AG08396 (cell line): ENCODE measurements at regions not wholly inside any gene's neighbourhood (a gene's known extent, or its start where the extent isn't known, plus 50 kb on each side); places are given as distances from the start of the nearest gene placed in this dataset.

Source experiments
- DNase-seq: peaks from one replicate; pipeline ENCODE4 v3.0.0; 2012; ENCODE audit warnings: low spot score, mixed read lengths

GRCh38 chr20:60581606-60582115, 623.4 kb downstream of the CDH26 start:
- no peak for DNase-seq

- DNase-seq, result no peak
Observed at GRCh38 chr20:60583741-60584140, 625.5 kb downstream of the CDH26 start.

GRCh38 chr20:60584221-60584620, 626.0 kb downstream of the CDH26 start:
- DNase-seq, result no peak

- DNase-seq, result no peak
Observed at GRCh38 chr20:60585651-60586050, 627.4 kb downstream of the CDH26 start.

GRCh38 chr20:60586269-60587050, 628.2 kb downstream of the CDH26 start:
- DNase-seq, result no peak

- DNase-seq, result no peak
Observed at GRCh38 chr20:60587986-60588385, 629.8 kb downstream of the CDH26 start.

- no peak for DNase-seq
Observed at GRCh38 chr20:60589623-60590022, 631.4 kb downstream of the CDH26 start.

- no peak for DNase-seq
Observed at GRCh38 chr20:60591172-60591799, 633.1 kb downstream of the CDH26 start.

GRCh38 chr20:60598528-60598927, 640.3 kb downstream of the CDH26 start:
- DNase-seq, result no peak

GRCh38 chr20:60599381-60599780, 641.2 kb downstream of the CDH26 start:
- DNase-seq, result no peak

- DNase-seq, result no peak
Observed at GRCh38 chr20:60600036-60600435, 641.8 kb downstream of the CDH26 start.

- no peak for DNase-seq
Observed at GRCh38 chr20:60624066-60624465, 628.0 kb upstream of the CDH4 start.

- DNase-seq, result no peak
Observed at GRCh38 chr20:60627751-60628565, 624.1 kb upstream of the CDH4 start.

GRCh38 chr20:60628749-60629148, 623.3 kb upstream of the CDH4 start:
- DNase-seq, result no peak

- no peak for DNase-seq
Observed at GRCh38 chr20:60629206-60629605, 622.9 kb upstream of the CDH4 start.

GRCh38 chr20:60630609-60631008, 621.5 kb upstream of the CDH4 start:
- DNase-seq, result no peak

GRCh38 chr20:60631585-60632287, 620.3 kb upstream of the CDH4 start:
- no peak for DNase-seq

GRCh38 chr20:60632391-60633262, 619.4 kb upstream of the CDH4 start:
- no peak for DNase-seq

GRCh38 chr20:60634491-60635172, 617.4 kb upstream of the CDH4 start:
- DNase-seq, result no peak

GRCh38 chr20:60636417-60636816, 615.6 kb upstream of the CDH4 start:
- no peak for DNase-seq
